ENCODE measurements at regions not wholly inside any gene's neighbourhood (a gene's known extent, or its start where the extent isn't known, plus 50 kb on each side); places are given as distances from the start of the nearest gene placed in this dataset.

DNA sequence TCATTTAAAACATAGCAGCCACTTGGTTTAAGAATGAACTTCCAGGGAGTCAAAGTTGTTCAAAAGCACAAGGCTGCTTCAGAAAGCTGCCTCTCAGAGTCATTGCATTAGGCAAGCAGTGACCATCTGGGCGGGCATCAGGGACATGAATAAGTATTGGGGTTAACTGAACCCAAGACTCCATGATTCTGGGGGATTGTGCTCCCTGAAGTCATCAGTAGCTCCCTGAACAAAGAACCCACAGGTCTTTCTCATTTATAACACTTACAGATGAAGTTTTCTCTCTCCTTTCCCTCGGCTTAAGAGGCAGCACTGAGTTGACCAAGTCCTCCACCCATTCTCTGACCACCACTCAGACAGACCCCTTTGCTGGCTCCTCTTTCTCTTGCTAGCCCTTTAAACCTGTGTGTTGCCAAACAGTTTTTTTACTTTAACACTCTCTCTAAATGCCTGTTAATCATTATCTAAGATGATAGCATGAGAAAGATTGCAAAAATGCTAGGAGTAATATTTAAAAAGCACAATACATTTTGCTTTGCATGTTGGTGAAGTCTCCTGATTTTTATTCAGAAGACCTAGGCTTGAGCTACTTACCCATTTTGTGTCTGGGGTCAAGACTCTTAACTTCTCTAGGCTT lies 77.0 kb upstream of the ARHGAP29 start:
- H3K9me3 ChIP-seq (ENCODE audit: insufficient read depth, low read length), result no peaks in the 10 kb centered on the region
- no peaks in the 10 kb centered on the region for H3F3A ChIP-seq (ENCODE audit: insufficient read depth)
- no peaks in the 10 kb centered on the region for H3K36me3 ChIP-seq (ENCODE audit: low read length)
- no peak overlapping the region for H3K27ac ChIP-seq (ENCODE audit: low read depth, low read length)
- H3K9ac ChIP-seq (ENCODE audit: low read length), result no peak overlapping the region
- H3K4me2 ChIP-seq (ENCODE audit: low read depth, low read length, poor library complexity, severe bottlenecking), result no peak overlapping the region
- no peak overlapping the region for H3K4me3 ChIP-seq (ENCODE audit: insufficient read depth, low read length, poor library complexity, severe bottlenecking)
- TF ChIP-seq EZH2phosphoT487 (conservative IDR thresholded peaks at IDR 0.05; ENCODE audit: low read length), result no peak
- TF ChIP-seq, protein P1, sequence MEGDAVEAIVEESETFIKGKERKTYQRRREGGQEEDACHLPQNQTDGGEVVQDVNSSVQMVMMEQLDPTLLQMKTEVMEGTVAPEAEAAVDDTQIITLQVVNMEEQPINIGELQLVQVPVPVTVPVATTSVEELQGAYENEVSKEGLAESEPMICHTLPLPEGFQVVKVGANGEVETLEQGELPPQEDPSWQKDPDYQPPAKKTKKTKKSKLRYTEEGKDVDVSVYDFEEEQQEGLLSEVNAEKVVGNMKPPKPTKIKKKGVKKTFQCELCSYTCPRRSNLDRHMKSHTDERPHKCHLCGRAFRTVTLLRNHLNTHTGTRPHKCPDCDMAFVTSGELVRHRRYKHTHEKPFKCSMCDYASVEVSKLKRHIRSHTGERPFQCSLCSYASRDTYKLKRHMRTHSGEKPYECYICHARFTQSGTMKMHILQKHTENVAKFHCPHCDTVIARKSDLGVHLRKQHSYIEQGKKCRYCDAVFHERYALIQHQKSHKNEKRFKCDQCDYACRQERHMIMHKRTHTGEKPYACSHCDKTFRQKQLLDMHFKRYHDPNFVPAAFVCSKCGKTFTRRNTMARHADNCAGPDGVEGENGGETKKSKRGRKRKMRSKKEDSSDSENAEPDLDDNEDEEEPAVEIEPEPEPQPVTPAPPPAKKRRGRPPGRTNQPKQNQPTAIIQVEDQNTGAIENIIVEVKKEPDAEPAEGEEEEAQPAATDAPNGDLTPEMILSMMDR (IDR thresholded peaks at IDR 0.05; ENCODE audit: insufficient read depth, low read length, poor library complexity, severe bottlenecking), result no peak
- no peak overlapping the region for H2AFZ ChIP-seq (ENCODE audit: low read depth, low read length, severe bottlenecking)
- no peaks in the 10 kb centered on the region for H4K20me1 ChIP-seq (ENCODE audit: low read depth, low read length)
- no peaks in the 10 kb centered on the region for H3K27me3 ChIP-seq (ENCODE audit: low read length)
- no peaks in the 10 kb centered on the region for H3K9me2 ChIP-seq (replicated peaks; ENCODE audit: insufficient read depth, low read length)
- no peaks in the 10 kb centered on the region for H3K79me2 ChIP-seq (ENCODE audit: insufficient read depth, low read length)

DNA sequence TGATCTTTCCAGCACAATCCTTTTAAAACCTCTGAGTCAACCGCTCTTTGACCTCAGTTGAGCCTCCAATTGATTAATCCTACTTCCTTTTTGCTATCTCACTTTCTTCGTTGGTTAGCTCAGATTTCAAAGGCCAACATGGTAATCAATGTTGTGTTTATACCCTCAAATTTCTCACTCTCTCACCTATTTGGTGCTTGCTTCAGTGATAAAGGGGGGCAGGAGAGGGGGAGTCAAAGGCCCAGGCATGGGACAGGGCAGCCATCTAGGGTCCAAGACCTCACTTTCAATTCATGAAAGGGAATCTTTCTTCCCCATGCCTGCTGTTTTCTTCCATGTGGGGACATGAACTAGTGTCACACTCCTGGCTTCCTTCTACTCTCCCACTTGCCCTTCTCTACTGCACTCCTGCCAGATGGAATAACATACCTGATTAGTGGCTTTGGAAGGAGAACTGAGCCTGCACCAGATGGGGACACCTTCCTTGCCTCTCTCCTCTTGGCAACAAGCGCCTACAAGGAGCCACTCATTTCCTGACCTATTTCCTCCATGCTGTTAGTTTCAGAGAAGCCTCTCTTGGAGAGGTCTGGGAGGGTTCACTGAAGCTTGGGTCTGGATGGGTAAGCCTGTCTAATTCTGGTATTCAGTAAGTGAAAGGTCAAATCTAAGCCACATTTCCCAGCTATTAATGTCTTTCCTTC lies 73.3 kb upstream of the ARHGAP29 start:
- TF ChIP-seq, protein P1 (IDR thresholded peaks at IDR 0.05; ENCODE audit: insufficient read depth, low read length, poor library complexity, severe bottlenecking), result no peak
- no peak for TF ChIP-seq EZH2phosphoT487 (conservative IDR thresholded peaks at IDR 0.05; ENCODE audit: low read length)
- Histone ChIP-seq H3K9me3 (ENCODE audit: insufficient read depth, low read length) (no peaks in the 10 kb centered on the region), H3K27ac (ENCODE audit: low read depth, low read length) (no peak overlapping the region), H3K27me3 (ENCODE audit: low read length) (no peaks in the 10 kb centered on the region), H3K79me2 (ENCODE audit: insufficient read depth, low read length) (no peaks in the 10 kb centered on the region), H3K36me3 (ENCODE audit: low read length) (no peaks in the 10 kb centered on the region), H3F3A (ENCODE audit: insufficient read depth) (no peaks in the 10 kb centered on the region), H3K4me3 (ENCODE audit: insufficient read depth, low read length, poor library complexity, severe bottlenecking) (no peak overlapping the region), H3K9ac (ENCODE audit: low read length) (no peak overlapping the region), H3K4me2 (ENCODE audit: low read depth, low read length, poor library complexity, severe bottlenecking) (no peak overlapping the region), H3K9me2 (replicated peaks; ENCODE audit: insufficient read depth, low read length) (no peaks in the 10 kb centered on the region; the same call in 1 of the 2 replicates), H2AFZ (ENCODE audit: low read depth, low read length, severe bottlenecking) (no peak overlapping the region), H4K20me1 (ENCODE audit: low read depth, low read length) (no peaks in the 10 kb centered on the region)

DNA sequence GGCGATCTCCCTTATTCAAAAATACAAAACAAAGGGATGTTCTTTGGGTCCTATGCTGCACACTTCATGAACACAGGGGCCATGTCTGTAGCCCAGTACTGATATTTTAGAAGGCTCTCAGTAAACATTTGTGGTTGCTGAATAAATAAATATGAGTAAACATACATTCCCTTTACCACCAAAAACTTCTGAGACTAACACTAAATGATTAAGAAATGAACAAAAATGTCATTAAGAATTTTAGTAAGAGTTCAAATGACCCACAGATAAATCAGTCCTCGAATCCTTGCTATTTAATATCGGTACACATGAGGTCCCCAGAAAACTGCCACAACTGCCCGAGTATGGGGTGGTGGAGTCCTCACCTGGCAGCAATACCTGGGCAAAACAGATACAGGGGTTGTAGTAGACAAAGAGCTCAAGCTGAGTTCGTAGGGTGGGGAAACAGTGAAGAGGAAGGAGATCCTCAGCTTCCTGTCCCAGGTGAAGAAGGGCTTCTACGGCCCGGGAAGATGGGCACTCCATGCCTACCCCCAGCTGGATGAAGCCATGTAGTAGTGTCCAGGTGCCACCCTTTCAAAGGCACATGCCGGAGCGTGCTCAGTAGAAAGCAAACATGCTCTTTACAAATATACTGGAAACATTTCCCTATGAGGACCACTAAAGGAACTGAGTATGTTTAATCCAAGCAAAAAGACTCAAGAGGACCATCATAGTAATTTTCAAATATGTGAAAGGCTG lies 72.6 kb upstream of the ARHGAP29 start:
- Histone ChIP-seq H2AFZ (ENCODE audit: low read depth, low read length, severe bottlenecking) (no peak overlapping the region), H3K9me3 (ENCODE audit: insufficient read depth, low read length) (no peaks in the 10 kb centered on the region), H3K9ac (ENCODE audit: low read length) (no peak overlapping the region), H3F3A (ENCODE audit: insufficient read depth) (no peaks in the 10 kb centered on the region), H3K27ac (ENCODE audit: low read depth, low read length) (no peak overlapping the region), H3K79me2 (ENCODE audit: insufficient read depth, low read length) (no peaks in the 10 kb centered on the region), H3K4me3 (ENCODE audit: insufficient read depth, low read length, poor library complexity, severe bottlenecking) (no peak overlapping the region), H3K9me2 (replicated peaks; ENCODE audit: insufficient read depth, low read length) (no peaks in the 10 kb centered on the region; the same call in 1 of the 2 replicates), H3K36me3 (ENCODE audit: low read length) (no peaks in the 10 kb centered on the region), H3K27me3 (ENCODE audit: low read length) (no peaks in the 10 kb centered on the region), H4K20me1 (ENCODE audit: low read depth, low read length) (no peaks in the 10 kb centered on the region), H3K4me2 (ENCODE audit: low read depth, low read length, poor library complexity, severe bottlenecking) (no peak overlapping the region)
- TF ChIP-seq, protein P1 (IDR thresholded peaks at IDR 0.05; ENCODE audit: insufficient read depth, low read length, poor library complexity, severe bottlenecking), result no peak
- TF ChIP-seq EZH2phosphoT487 (conservative IDR thresholded peaks at IDR 0.05; ENCODE audit: low read length), result no peak
